SK-N-SH treated with all-trans-retinoic acid at 6 μM for 48 hours (cell line): ENCODE measurements at regions not wholly inside any gene's neighbourhood (a gene's known extent, or its start where the extent isn't known, plus 50 kb on each side); places are given as distances from the start of the nearest gene placed in this dataset.

ENCODE experiments used
- ATAC-seq: fragments of 200-7000 bp; cut with Tn5 transposase; 3 replicates; pipeline ENCODE4 v1.9.1; 2020; ENCODE audit warnings: mild to moderate bottlenecking, moderate library complexity
- ESRRG ChIP-seq: fragments of 250-450 bp; sonication (Bioruptor Pico); IDR thresholded peaks from 2 replicates; pipeline ENCODE4 v1.6.1; 2021; ENCODE audit warnings: mild to moderate bottlenecking
- GLIS3 ChIP-seq: fragments of 250-450 bp; sonication (Bioruptor Pico); IDR thresholded peaks from 2 replicates; pipeline ENCODE4 v1.5.0; 2020; ENCODE audit warnings: mild to moderate bottlenecking, moderate library complexity
- ISL1 ChIP-seq: fragments of 250-450 bp; sonication (Bioruptor Pico); IDR thresholded peaks from 2 replicates; pipeline ENCODE4 v2.1.2; 2022; ENCODE audit warnings: mild to moderate bottlenecking, moderate library complexity
- OSR1 ChIP-seq: fragments of 250-450 bp; sonication (Bioruptor Pico); IDR thresholded peaks from 2 replicates; pipeline ENCODE4 v1.8.0; 2022; ENCODE audit warnings: moderate library complexity, mild to moderate bottlenecking, inconsistent platforms
- PATZ1 ChIP-seq: fragments of 250-450 bp; sonication (Bioruptor Pico); IDR thresholded peaks from 2 replicates; pipeline ENCODE4 v1.8.0; 2020; ENCODE audit warnings: mild to moderate bottlenecking, moderate library complexity, borderline replicate concordance
- PPARA ChIP-seq: fragments of 250-450 bp; sonication (Bioruptor Pico); IDR thresholded peaks from 2 replicates; pipeline ENCODE4 v1.5.0; 2020; ENCODE audit warnings: mild to moderate bottlenecking, borderline replicate concordance
- SNAI2 ChIP-seq: fragments of 250-450 bp; sonication (Bioruptor Pico); IDR thresholded peaks from 2 replicates; pipeline ENCODE4 v1.5.0; 2020; ENCODE audit warnings: mild to moderate bottlenecking, moderate library complexity
- TCF4 ChIP-seq: fragments of 250-450 bp; sonication (Bioruptor Pico); IDR thresholded peaks from 2 replicates; pipeline ENCODE4 v1.8.0; 2021; ENCODE audit warnings: mild to moderate bottlenecking, moderate library complexity, borderline replicate concordance
- TOX ChIP-seq: fragments of 250-450 bp; sonication (Bioruptor Pico); IDR thresholded peaks from 2 replicates; pipeline ENCODE4 v1.8.0; 2021; ENCODE audit warnings: mild to moderate bottlenecking, moderate library complexity, borderline replicate concordance
- ZC3H10 ChIP-seq: fragments of 250-450 bp; sonication (Bioruptor Pico); IDR thresholded peaks from 2 replicates; pipeline ENCODE4 v1.5.1; 2021; ENCODE audit warnings: mild to moderate bottlenecking, moderate library complexity
- ZFP3 ChIP-seq: fragments of 250-450 bp; sonication (Bioruptor Pico); IDR thresholded peaks from 2 replicates; pipeline ENCODE4 v1.5.0; 2020; ENCODE audit warnings: mild to moderate bottlenecking, moderate library complexity
- ZFP30 ChIP-seq: fragments of 450-650 bp; formaldehyde crosslinking; IDR thresholded peaks from 2 replicates; pipeline ENCODE4 v1.5.0; 2022; ENCODE audit warnings: mild to moderate bottlenecking, moderate library complexity
- ZNF565 ChIP-seq: fragments of 450-650 bp; formaldehyde crosslinking; conservative IDR thresholded peaks from 2 replicates; pipeline ENCODE4 v1.5.0; 2020; ENCODE audit warnings: low read depth, mild to moderate bottlenecking, moderate library complexity
- ZNF70 ChIP-seq: fragments of 450-650 bp; formaldehyde crosslinking; IDR thresholded peaks from 2 replicates; pipeline ENCODE4 v1.5.0; 2020; ENCODE audit warnings: mild to moderate bottlenecking, moderate library complexity
- ZNF8 ChIP-seq: fragments of 450-650 bp; formaldehyde crosslinking; IDR thresholded peaks from 2 replicates; pipeline ENCODE4 v1.5.0; 2020; ENCODE audit warnings: mild to moderate bottlenecking, moderate library complexity
- TF ChIP-seq, protein P1 (sequence below): fragments of 250-450 bp; sonication (Bioruptor Pico); IDR thresholded peaks from 2 replicates; pipeline ENCODE4 v1.5.1; 2021; ENCODE audit warnings: mild to moderate bottlenecking, moderate library complexity
- TF ChIP-seq, protein P2 (sequence below): fragments of 250-450 bp; sonication (Bioruptor Pico); IDR thresholded peaks from 2 replicates; pipeline ENCODE4 v1.5.0; 2020; ENCODE audit warnings: mild to moderate bottlenecking, moderate library complexity

DNA sequence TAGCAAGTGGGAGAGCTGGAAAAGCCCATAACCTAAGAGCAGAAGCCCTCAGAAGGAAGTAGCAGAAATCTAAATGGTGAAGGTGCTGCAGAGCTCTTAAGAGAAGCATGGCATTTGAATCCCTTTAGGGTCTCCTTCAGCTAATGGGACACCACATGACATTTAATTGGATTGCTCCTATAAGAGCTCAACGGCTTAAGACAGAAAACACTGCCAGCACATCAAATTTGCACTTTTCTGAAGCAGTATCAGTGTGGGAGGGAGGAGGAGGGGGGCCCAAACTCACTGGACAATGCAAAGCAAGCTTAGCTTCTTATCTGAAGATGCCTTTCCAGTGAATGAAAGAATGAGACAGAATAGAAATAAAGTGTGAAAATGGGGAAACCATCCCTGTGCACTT lies 287.9 kb upstream of the MTNR1B start (continued):
- TF ChIP-seq, protein P1, sequence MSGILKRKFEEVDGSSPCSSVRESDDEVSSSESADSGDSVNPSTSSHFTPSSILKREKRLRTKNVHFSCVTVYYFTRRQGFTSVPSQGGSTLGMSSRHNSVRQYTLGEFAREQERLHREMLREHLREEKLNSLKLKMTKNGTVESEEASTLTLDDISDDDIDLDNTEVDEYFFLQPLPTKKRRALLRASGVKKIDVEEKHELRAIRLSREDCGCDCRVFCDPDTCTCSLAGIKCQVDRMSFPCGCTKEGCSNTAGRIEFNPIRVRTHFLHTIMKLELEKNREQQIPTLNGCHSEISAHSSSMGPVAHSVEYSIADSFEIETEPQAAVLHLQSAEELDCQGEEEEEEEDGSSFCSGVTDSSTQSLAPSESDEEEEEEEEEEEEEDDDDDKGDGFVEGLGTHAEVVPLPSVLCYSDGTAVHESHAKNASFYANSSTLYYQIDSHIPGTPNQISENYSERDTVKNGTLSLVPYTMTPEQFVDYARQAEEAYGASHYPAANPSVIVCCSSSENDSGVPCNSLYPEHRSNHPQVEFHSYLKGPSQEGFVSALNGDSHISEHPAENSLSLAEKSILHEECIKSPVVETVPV (CRISPR knock-in tag): no peak
- TF ChIP-seq SNAI2 (no peak), PPARA (no peak), ESRRG (CRISPR knock-in tag) (no peak), TOX (CRISPR knock-in tag) (no peak)

- ATAC-seq: no peak
- no peak for TF ChIP-seq ZNF8 (CRISPR knock-in tag)
Observed at GRCh38 chr11:92682136-92682535, 287.3 kb upstream of the MTNR1B start.

- ATAC-seq: no peak
- TF ChIP-seq ZNF70 (CRISPR knock-in tag) (no peak), TOX (CRISPR knock-in tag) (no peak), OSR1 (CRISPR knock-in tag) (no peak), ZC3H10 (CRISPR knock-in tag) (no peak), SNAI2 (no peak), ZFP3 (CRISPR knock-in tag) (no peak), TCF4 (CRISPR knock-in tag) (no peak), ZFP30 (CRISPR knock-in tag) (no peak), GLIS3 (CRISPR knock-in tag) (no peak)
- TF ChIP-seq, protein P1 (CRISPR knock-in tag): no peak
- TF ChIP-seq, all 23 proteins: peak for 0
Observed at GRCh38 chr11:92682952-92683351, 286.5 kb upstream of the MTNR1B start.

GRCh38 chr11:92685049-92685448 lies 284.4 kb upstream of the MTNR1B start:
- no peak for ATAC-seq
- no peak for TF ChIP-seq PATZ1 (CRISPR knock-in tag)
- no peak for TF ChIP-seq OSR1 (CRISPR knock-in tag)
- TF ChIP-seq ISL1 (CRISPR knock-in tag): peak; percentile 51
- TF ChIP-seq TCF4 (CRISPR knock-in tag): peak; percentile 79
- no peak for TF ChIP-seq ESRRG (CRISPR knock-in tag)
- TF ChIP-seq PPARA: no peak
- TF ChIP-seq, protein P2, sequence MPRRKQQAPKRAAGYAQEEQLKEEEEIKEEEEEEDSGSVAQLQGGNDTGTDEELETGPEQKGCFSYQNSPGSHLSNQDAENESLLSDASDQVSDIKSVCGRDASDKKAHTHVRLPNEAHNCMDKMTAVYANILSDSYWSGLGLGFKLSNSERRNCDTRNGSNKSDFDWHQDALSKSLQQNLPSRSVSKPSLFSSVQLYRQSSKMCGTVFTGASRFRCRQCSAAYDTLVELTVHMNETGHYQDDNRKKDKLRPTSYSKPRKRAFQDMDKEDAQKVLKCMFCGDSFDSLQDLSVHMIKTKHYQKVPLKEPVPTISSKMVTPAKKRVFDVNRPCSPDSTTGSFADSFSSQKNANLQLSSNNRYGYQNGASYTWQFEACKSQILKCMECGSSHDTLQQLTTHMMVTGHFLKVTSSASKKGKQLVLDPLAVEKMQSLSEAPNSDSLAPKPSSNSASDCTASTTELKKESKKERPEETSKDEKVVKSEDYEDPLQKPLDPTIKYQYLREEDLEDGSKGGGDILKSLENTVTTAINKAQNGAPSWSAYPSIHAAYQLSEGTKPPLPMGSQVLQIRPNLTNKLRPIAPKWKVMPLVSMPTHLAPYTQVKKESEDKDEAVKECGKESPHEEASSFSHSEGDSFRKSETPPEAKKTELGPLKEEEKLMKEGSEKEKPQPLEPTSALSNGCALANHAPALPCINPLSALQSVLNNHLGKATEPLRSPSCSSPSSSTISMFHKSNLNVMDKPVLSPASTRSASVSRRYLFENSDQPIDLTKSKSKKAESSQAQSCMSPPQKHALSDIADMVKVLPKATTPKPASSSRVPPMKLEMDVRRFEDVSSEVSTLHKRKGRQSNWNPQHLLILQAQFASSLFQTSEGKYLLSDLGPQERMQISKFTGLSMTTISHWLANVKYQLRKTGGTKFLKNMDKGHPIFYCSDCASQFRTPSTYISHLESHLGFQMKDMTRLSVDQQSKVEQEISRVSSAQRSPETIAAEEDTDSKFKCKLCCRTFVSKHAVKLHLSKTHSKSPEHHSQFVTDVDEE: peak; percentile 53; the same call in 1 of the 2 replicates

DNA sequence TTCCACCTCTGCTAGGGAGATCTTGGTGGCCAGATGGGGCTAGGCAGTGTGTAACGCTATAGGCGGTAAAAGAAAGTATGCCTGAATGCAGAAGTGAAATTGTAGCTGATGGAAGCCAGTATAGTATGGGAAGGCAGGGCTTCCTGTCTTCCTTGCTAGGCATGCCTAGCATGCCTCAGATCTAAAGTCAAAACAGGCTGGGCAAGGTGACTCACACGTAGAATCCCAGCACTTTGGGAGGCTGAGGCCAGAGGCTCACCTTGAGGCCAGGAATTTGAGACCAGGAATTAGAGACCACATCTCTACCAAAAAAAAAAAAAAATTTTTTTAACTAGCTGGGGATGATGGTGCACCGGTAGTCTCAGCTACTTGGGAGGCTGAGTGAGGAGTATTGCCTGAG lies 281.7 kb upstream of the MTNR1B start:
- no peak for TF ChIP-seq ZNF565 (CRISPR knock-in tag)
- no peak for TF ChIP-seq OSR1 (CRISPR knock-in tag)
- no peak for TF ChIP-seq ESRRG (CRISPR knock-in tag)
- no peak for TF ChIP-seq ZNF70 (CRISPR knock-in tag)

DNA sequence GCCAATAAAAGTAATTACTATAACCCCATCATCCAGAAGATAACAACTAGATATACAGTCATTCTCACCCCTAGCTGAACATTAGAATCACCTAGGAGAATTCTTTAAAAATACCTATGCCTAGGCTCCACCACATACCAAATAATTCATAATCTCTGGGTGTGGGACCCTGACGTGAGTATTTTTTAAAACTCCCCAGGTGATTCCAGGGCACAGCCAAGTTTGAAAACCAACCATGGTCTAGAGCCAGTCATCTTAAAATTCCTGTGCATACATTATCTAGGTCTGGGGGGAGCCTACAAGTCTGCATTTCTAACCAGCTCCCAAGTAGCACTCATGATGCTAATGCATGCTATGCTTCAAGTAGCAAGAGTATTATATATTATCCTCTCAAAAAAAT lies 281.0 kb upstream of the MTNR1B start:
- TF ChIP-seq GLIS3 (CRISPR knock-in tag) (no peak), ESRRG (CRISPR knock-in tag) (no peak), SNAI2 (no peak)
- no peak for ATAC-seq

More for the DNA sequence above, 281.7 kb upstream of the MTNR1B start:
- no peak for ATAC-seq
